Osteoblast (primary cell): ENCODE measurements at regions not wholly inside any gene's neighbourhood (a gene's known extent, or its start where the extent isn't known, plus 50 kb on each side); places are given as distances from the start of the nearest gene placed in this dataset.
A peak's percentile ranks its signal among the peaks of the same experiment; 100 is the strongest.

ENCODE experiments used
- DNase-seq: peaks from one replicate; pipeline ENCODE4 v3.0.0; 2011; ENCODE audit warnings: low spot score, mixed read lengths; ENCODE audit not compliant: insufficient read length; ENCODE audit errors: missing footprints
- H2AFZ ChIP-seq: 2 replicates; pipeline ENCODE4 v1.6.0; 2011; ENCODE audit warnings: mild to moderate bottlenecking, low read length
- H3K27ac ChIP-seq: 2 replicates; pipeline ENCODE4 v1.5.1; 2011; ENCODE audit warnings: mild to moderate bottlenecking, low read depth, low read length, moderate library complexity
- H3K27me3 ChIP-seq: 2 replicates; pipeline ENCODE4 v1.6.0; 2012; ENCODE audit warnings: mild to moderate bottlenecking, control low read depth, inconsistent platforms, low read length, moderate library complexity; ENCODE audit not compliant: insufficient read depth
- H3K36me3 ChIP-seq: 2 replicates; pipeline ENCODE4 v1.5.1; 2011; ENCODE audit warnings: mild to moderate bottlenecking, low read length, control low read depth, moderate library complexity; ENCODE audit not compliant: insufficient read depth
- H3K4me1 ChIP-seq: 2 replicates; pipeline ENCODE4 v1.5.1; 2011; ENCODE audit warnings: mild to moderate bottlenecking, low read length, control low read depth, moderate library complexity; ENCODE audit not compliant: insufficient read depth
- H3K4me2 ChIP-seq: 2 replicates; pipeline ENCODE4 v1.6.0; 2011; ENCODE audit warnings: mild to moderate bottlenecking, low read length; ENCODE audit not compliant: insufficient read depth
- H3K4me3 ChIP-seq: fragments of 200-600 bp; sonication (generic); 3 replicates; pipeline ENCODE4 v1.5.1; 2012; ENCODE audit warnings: mild to moderate bottlenecking, low read length, inconsistent platforms; ENCODE audit not compliant: insufficient read depth
- H3K79me2 ChIP-seq: 2 replicates; pipeline ENCODE4 v1.6.0; 2012; ENCODE audit warnings: mild to moderate bottlenecking, low read length, control low read depth, inconsistent platforms; ENCODE audit not compliant: insufficient read depth
- H3K9me3 ChIP-seq: 2 replicates; pipeline ENCODE4 v1.5.1; 2011; ENCODE audit warnings: low read depth, low read length, control low read depth
- H4K20me1 ChIP-seq: 2 replicates; pipeline ENCODE4 v1.6.0; 2012; ENCODE audit warnings: mild to moderate bottlenecking, low read length, control low read depth; ENCODE audit not compliant: insufficient read depth
- CTCF ChIP-seq: IDR thresholded peaks from 2 replicates; pipeline ENCODE4 v1.5.1; 2011; ENCODE audit warnings: mild to moderate bottlenecking, low read depth, low read length, moderate library complexity; ENCODE audit errors: extremely low read depth

GRCh38 chr2:8531481-8531880 lies 150.4 kb upstream of the ID2 start:
- no peak for DNase-seq
- no peak overlapping the region for H2AFZ ChIP-seq
- H3K27ac ChIP-seq: no peak overlapping the region
- H3K9me3 ChIP-seq: peaks cover 5% of the 10 kb centered on the region
- peaks cover 7% of the 10 kb centered on the region for H3K27me3 ChIP-seq
- H3K4me2 ChIP-seq: no peak overlapping the region
- no peaks in the 10 kb centered on the region for H4K20me1 ChIP-seq
- H3K79me2 ChIP-seq: no peaks in the 10 kb centered on the region
- H3K4me1 ChIP-seq: peaks cover 8% of the 10 kb centered on the region
- TF ChIP-seq CTCF: no peak
- H3K36me3 ChIP-seq: no peaks in the 10 kb centered on the region
- H3K4me3 ChIP-seq: no peak overlapping the region

DNA sequence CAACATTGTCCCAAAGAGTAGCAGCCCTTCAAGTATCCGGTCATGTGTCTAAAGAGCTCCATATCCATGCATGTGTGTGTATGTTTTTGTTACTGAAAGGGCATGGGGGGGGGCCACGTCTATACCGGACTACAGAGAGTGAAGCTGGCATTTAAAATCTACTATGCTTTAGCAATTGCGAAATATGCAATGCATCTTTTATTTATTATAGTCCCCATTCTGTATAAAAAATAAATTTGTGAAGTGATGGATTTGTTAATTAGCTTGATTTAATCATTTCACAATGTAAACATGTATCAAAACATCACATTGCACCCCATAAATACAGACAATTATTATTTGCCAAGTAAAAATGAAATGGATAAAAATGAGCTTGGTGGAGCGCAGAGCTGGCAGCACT lies 149.4 kb upstream of the ID2 start:
- H3K9me3 ChIP-seq: peaks cover 5% of the 10 kb centered on the region
- H3K4me2 ChIP-seq: no peak overlapping the region
- no peaks in the 10 kb centered on the region for H3K79me2 ChIP-seq
- H3K4me3 ChIP-seq: no peak overlapping the region
- H3K4me1 ChIP-seq: peaks cover 12% of the 10 kb centered on the region
- H2AFZ ChIP-seq: no peak overlapping the region
- H3K27ac ChIP-seq: no peak overlapping the region
- no peak for DNase-seq
- peaks cover 4% of the 10 kb centered on the region for H3K27me3 ChIP-seq
- H4K20me1 ChIP-seq: no peaks in the 10 kb centered on the region
- no peak for TF ChIP-seq CTCF
- H3K36me3 ChIP-seq: no peaks in the 10 kb centered on the region

DNA sequence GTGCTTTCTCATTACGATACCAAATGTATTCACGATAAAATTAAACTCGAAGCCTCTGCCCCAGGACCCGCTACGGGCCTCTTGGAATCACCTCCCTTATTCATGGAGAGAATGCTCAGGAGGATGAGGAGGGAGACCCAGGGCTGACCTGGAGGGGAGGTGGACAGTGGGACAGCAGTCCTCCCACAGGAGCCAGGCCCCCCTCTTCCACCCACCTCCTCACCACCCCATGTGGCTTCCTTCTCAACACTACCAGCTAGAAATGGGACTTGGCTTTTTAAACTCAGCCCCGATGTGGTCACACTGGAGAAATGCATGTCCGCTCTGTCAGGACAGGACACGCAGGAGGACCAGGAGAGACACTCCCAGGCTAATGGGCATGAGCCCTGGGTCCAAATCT lies 147.9 kb upstream of the ID2 start:
- peaks cover 5% of the 10 kb centered on the region for H3K9me3 ChIP-seq
- no peak for TF ChIP-seq CTCF
- H3K27ac ChIP-seq: no peak overlapping the region
- H3K4me2 ChIP-seq: no peak overlapping the region
- no peaks in the 10 kb centered on the region for H4K20me1 ChIP-seq
- no peaks in the 10 kb centered on the region for H3K79me2 ChIP-seq
- no peaks in the 10 kb centered on the region for H3K27me3 ChIP-seq
- H2AFZ ChIP-seq: no peak overlapping the region
- no peaks in the 10 kb centered on the region for H3K36me3 ChIP-seq
- H3K4me1 ChIP-seq: peaks cover 12% of the 10 kb centered on the region
- no peak overlapping the region for H3K4me3 ChIP-seq
- DNase-seq: peak; percentile 38

DNA sequence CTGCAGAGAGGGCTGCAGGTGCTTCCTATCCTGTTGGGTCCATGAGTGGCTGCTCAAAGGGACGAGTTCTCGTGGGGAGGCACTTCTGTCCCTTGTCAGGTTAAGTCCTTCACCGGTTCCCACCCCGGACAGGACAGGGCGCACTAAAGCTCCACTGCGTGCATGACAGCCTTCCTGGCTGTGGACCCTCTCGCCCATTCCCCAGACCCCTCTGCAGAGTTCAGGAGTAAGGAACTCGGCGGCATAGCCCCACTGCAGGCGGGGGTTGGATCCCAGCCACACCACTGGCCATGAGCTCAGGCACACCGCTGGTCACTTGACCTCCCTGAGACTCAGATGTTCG lies 147.5 kb upstream of the ID2 start:
- H3K36me3 ChIP-seq: no peaks in the 10 kb centered on the region
- peaks cover 5% of the 10 kb centered on the region for H3K9me3 ChIP-seq
- H3K4me1 ChIP-seq: peaks cover 12% of the 10 kb centered on the region
- H2AFZ ChIP-seq: no peak overlapping the region
- no peak overlapping the region for H3K27ac ChIP-seq
- H3K79me2 ChIP-seq: no peaks in the 10 kb centered on the region
- no peak for TF ChIP-seq CTCF
- H4K20me1 ChIP-seq: no peaks in the 10 kb centered on the region
- no peak for DNase-seq
- H3K4me2 ChIP-seq: no peak overlapping the region
- H3K4me3 ChIP-seq: no peak overlapping the region
- H3K27me3 ChIP-seq: no peaks in the 10 kb centered on the region
